Osteoblast (primary cell): ENCODE measurements at regions not wholly inside any gene's neighbourhood (a gene's known extent, or its start where the extent isn't known, plus 50 kb on each side); places are given as distances from the start of the nearest gene placed in this dataset.

Experiments
- DNase-seq: peaks from one replicate; pipeline ENCODE4 v3.0.0; 2011; ENCODE audit warnings: low spot score, mixed read lengths; ENCODE audit not compliant: insufficient read length; ENCODE audit errors: missing footprints
- H2AFZ ChIP-seq: 2 replicates; pipeline ENCODE4 v1.6.0; 2011; ENCODE audit warnings: mild to moderate bottlenecking, low read length
- H3K27ac ChIP-seq: 2 replicates; pipeline ENCODE4 v1.5.1; 2011; ENCODE audit warnings: mild to moderate bottlenecking, low read depth, low read length, moderate library complexity
- H3K27me3 ChIP-seq: 2 replicates; pipeline ENCODE4 v1.6.0; 2012; ENCODE audit warnings: mild to moderate bottlenecking, control low read depth, inconsistent platforms, low read length, moderate library complexity; ENCODE audit not compliant: insufficient read depth
- H3K36me3 ChIP-seq: 2 replicates; pipeline ENCODE4 v1.5.1; 2011; ENCODE audit warnings: mild to moderate bottlenecking, low read length, control low read depth, moderate library complexity; ENCODE audit not compliant: insufficient read depth
- H3K4me1 ChIP-seq: 2 replicates; pipeline ENCODE4 v1.5.1; 2011; ENCODE audit warnings: mild to moderate bottlenecking, low read length, control low read depth, moderate library complexity; ENCODE audit not compliant: insufficient read depth
- H3K4me2 ChIP-seq: 2 replicates; pipeline ENCODE4 v1.6.0; 2011; ENCODE audit warnings: mild to moderate bottlenecking, low read length; ENCODE audit not compliant: insufficient read depth
- H3K4me3 ChIP-seq: fragments of 200-600 bp; sonication (generic); 3 replicates; pipeline ENCODE4 v1.5.1; 2012; ENCODE audit warnings: mild to moderate bottlenecking, low read length, inconsistent platforms; ENCODE audit not compliant: insufficient read depth
- H3K79me2 ChIP-seq: 2 replicates; pipeline ENCODE4 v1.6.0; 2012; ENCODE audit warnings: mild to moderate bottlenecking, low read length, control low read depth, inconsistent platforms; ENCODE audit not compliant: insufficient read depth
- H3K9me3 ChIP-seq: 2 replicates; pipeline ENCODE4 v1.5.1; 2011; ENCODE audit warnings: low read depth, low read length, control low read depth
- H4K20me1 ChIP-seq: 2 replicates; pipeline ENCODE4 v1.6.0; 2012; ENCODE audit warnings: mild to moderate bottlenecking, low read length, control low read depth; ENCODE audit not compliant: insufficient read depth
- CTCF ChIP-seq: IDR thresholded peaks from 2 replicates; pipeline ENCODE4 v1.5.1; 2011; ENCODE audit warnings: mild to moderate bottlenecking, low read depth, low read length, moderate library complexity; ENCODE audit errors: extremely low read depth

- no peak for TF ChIP-seq CTCF
- no peaks in the 10 kb centered on the region for H3K79me2 ChIP-seq
- no peak overlapping the region for H3K4me3 ChIP-seq
- DNase-seq: no peak
- H2AFZ ChIP-seq: no peak overlapping the region
- H3K27ac ChIP-seq: no peak overlapping the region
- no peaks in the 10 kb centered on the region for H3K9me3 ChIP-seq
- no peaks in the 10 kb centered on the region for H3K36me3 ChIP-seq
- H3K27me3 ChIP-seq: no peaks in the 10 kb centered on the region
- H4K20me1 ChIP-seq: no peaks in the 10 kb centered on the region
- no peaks in the 10 kb centered on the region for H3K4me1 ChIP-seq
- no peak overlapping the region for H3K4me2 ChIP-seq
Observed at GRCh38 chr20:57065646-57066045, 200.8 kb downstream of the BMP7 start.

- Histone ChIP-seq H4K20me1 (no peaks in the 10 kb centered on the region), H3K79me2 (no peaks in the 10 kb centered on the region), H3K4me3 (no peak overlapping the region), H3K36me3 (no peaks in the 10 kb centered on the region), H3K27me3 (no peaks in the 10 kb centered on the region), H3K4me1 (no peaks in the 10 kb centered on the region), H3K27ac (no peak overlapping the region), H2AFZ (no peak overlapping the region), H3K4me2 (no peak overlapping the region), H3K9me3 (no peaks in the 10 kb centered on the region)
- TF ChIP-seq CTCF: no peak
- no peak for DNase-seq
Observed at GRCh38 chr20:57066126-57066900, 200.1 kb downstream of the BMP7 start.

- no peaks in the 10 kb centered on the region for H3K27me3 ChIP-seq
- no peak for TF ChIP-seq CTCF
- no peak overlapping the region for H3K4me2 ChIP-seq
- no peak overlapping the region for H2AFZ ChIP-seq
- H3K79me2 ChIP-seq: no peaks in the 10 kb centered on the region
- H3K36me3 ChIP-seq: no peaks in the 10 kb centered on the region
- no peak overlapping the region for H3K4me3 ChIP-seq
- H4K20me1 ChIP-seq: no peaks in the 10 kb centered on the region
- H3K4me1 ChIP-seq: no peaks in the 10 kb centered on the region
- DNase-seq: no peak
- no peak overlapping the region for H3K27ac ChIP-seq
- H3K9me3 ChIP-seq: no peaks in the 10 kb centered on the region
Observed at GRCh38 chr20:57069442-57069841, 197.0 kb downstream of the BMP7 start.

GRCh38 chr20:57070296-57070695 lies 196.1 kb downstream of the BMP7 start:
- DNase-seq: no peak
- no peak for TF ChIP-seq CTCF
- no peak overlapping the region for H3K27ac ChIP-seq
- no peaks in the 10 kb centered on the region for H3K79me2 ChIP-seq
- no peak overlapping the region for H3K4me3 ChIP-seq
- no peak overlapping the region for H2AFZ ChIP-seq
- no peak overlapping the region for H3K4me2 ChIP-seq
- no peaks in the 10 kb centered on the region for H3K4me1 ChIP-seq
- no peaks in the 10 kb centered on the region for H3K27me3 ChIP-seq
- H3K9me3 ChIP-seq: no peaks in the 10 kb centered on the region
- no peaks in the 10 kb centered on the region for H4K20me1 ChIP-seq
- no peaks in the 10 kb centered on the region for H3K36me3 ChIP-seq
